NCI-H1092 (cell line): ENCODE measurements at regions not wholly inside any gene's neighbourhood (a gene's known extent, or its start where the extent isn't known, plus 50 kb on each side); places are given as distances from the start of the nearest gene placed in this dataset.
"Not testable (repeated sequence)": the region's sequence is repeated elsewhere in the genome, so short reads cannot be mapped to it uniquely, and the experiment has no call there.

Experiments
- DNase-seq: peaks from one replicate; lab custom pipeline; 2025; lab: John Stamatoyannopoulos, UW

- DNase-seq, result no peak
These were observed 50.2 kb upstream of the DACT2 start for GRCh38 chr6:168369786-168370185.

- peak; percentile 71 for DNase-seq
These were observed 50.9 kb upstream of the DACT2 start for GRCh38 chr6:168370310-168370991.

GRCh38 chr6:168371185-168371584, 51.6 kb upstream of the DACT2 start:
- DNase-seq, result no peak

GRCh38 chr6:168371618-168371980, 52.0 kb upstream of the DACT2 start:
- DNase-seq, result no peak

GRCh38 chr6:168371981-168372711, 52.6 kb upstream of the DACT2 start:
- DNase-seq, result no peak

GRCh38 chr6:168372889-168373288, 53.3 kb upstream of the DACT2 start:
- peak; percentile 88 for DNase-seq

- DNase-seq, result no peak
These were observed 53.8 kb upstream of the DACT2 start for GRCh38 chr6:168373389-168373788.

GRCh38 chr6:168374051-168374502, 54.5 kb upstream of the DACT2 start:
- DNase-seq, result peak; percentile 57

- DNase-seq, result no peak
These were observed 55.0 kb upstream of the DACT2 start for GRCh38 chr6:168374541-168375071.

GRCh38 chr6:168376120-168376519, 56.5 kb upstream of the DACT2 start:
- peak; percentile 33 for DNase-seq

GRCh38 chr6:168376811-168377483, 57.4 kb upstream of the DACT2 start:
- DNase-seq, result no peak

GRCh38 chr6:168377484-168377855, 57.9 kb upstream of the DACT2 start:
- DNase-seq, result peak; percentile 77

GRCh38 chr6:168377856-168378832, 58.6 kb upstream of the DACT2 start:
- peak; percentile 42 for DNase-seq

GRCh38 chr6:168379579-168379978, 60.0 kb upstream of the DACT2 start:
- DNase-seq, result not testable (repeated sequence)

- DNase-seq, result not testable (repeated sequence)
These were observed 60.6 kb upstream of the SMOC2 start for GRCh38 chr6:168380166-168380955.

- no peak for DNase-seq
These were observed 59.9 kb upstream of the SMOC2 start for GRCh38 chr6:168380956-168381605.

- DNase-seq, result peak; percentile 56
These were observed 59.1 kb upstream of the SMOC2 start for GRCh38 chr6:168381726-168382458.

GRCh38 chr6:168383062-168383854, 57.7 kb upstream of the SMOC2 start:
- DNase-seq, result no peak
